GM12878 (cell line): ENCODE measurements at regions not wholly inside any gene's neighbourhood (a gene's known extent, or its start where the extent isn't known, plus 50 kb on each side); places are given as distances from the start of the nearest gene placed in this dataset.

Experiments
- ATAC-seq: fragments of 200-7000 bp; cut with Tn5 transposase; 3 replicates; pipeline ENCODE4 v1.9.1; 2020; ENCODE audit warnings: mild to moderate bottlenecking, moderate library complexity
- BruUV-seq: library from RNA; stranded (reverse); fragments of 400-500 nt; replicated peaks from 2 replicates; lab custom pipeline; 2021; lab: Mats Ljungman, UMichigan
- CTCF ChIA-PET: fragments of 300-600 bp; sonication (Branson Sonifier 250); formaldehyde crosslinking; extraction: SDS; loops from one replicate; lab custom pipeline; 2021; ENCODE audit warnings: inconsistent platforms; lab: Yijun Ruan, JAX
- POLR2A ChIA-PET: fragments of 350-600 bp; formaldehyde crosslinking; extraction: SDS; loops from one replicate; lab custom pipeline; 2021; ENCODE audit warnings: inconsistent platforms; lab: Charles Lee
- RAD21 ChIA-PET: fragments of 300-600 bp; sonication (Branson Sonifier 250); formaldehyde crosslinking; loops from one replicate; lab custom pipeline; 2023; ENCODE audit warnings: antibody characterized with exemption; ENCODE audit not compliant: unreplicated experiment; lab: Charles Lee
- SMC1A ChIA-PET: fragments of 300-600 bp; sonication (Branson Sonifier 250); formaldehyde crosslinking; loops from one replicate; lab custom pipeline; 2023; ENCODE audit not compliant: unreplicated experiment, uncharacterized antibody; lab: Charles Lee
- DNase-seq: peaks from one replicate; pipeline ENCODE4 v3.0.0-alpha.2; 2011; ENCODE audit warnings: low read depth, low spot score
- FAIRE-seq: peaks from 3 replicates; lab custom pipeline; 2011; peaks lifted over from hg19 to GRCh38; lab: Jason Lieb, UNC
- H2AFZ ChIP-seq: 2 replicates; pipeline ENCODE4 v1.6.0; 2011; ENCODE audit warnings: low read depth, low read length, control low read depth; ENCODE audit not compliant: control insufficient read depth
- H3K27ac ChIP-seq: 2 replicates; pipeline ENCODE4 v1.5.1; 2011; ENCODE audit warnings: control low read depth; ENCODE audit not compliant: control insufficient read depth, insufficient read depth
- H3K27me3 ChIP-seq, 2 experiments: replicated peaks in 1 of 2; 2 replicates each; pipeline versions ENCODE4 v1.6.0 to v1.6.1; 2011; ENCODE audit warnings: low read length in 1 of 2; ENCODE audit not compliant: control insufficient read depth in 2 of 2, insufficient read depth in 2 of 2
- H3K36me3 ChIP-seq, 2 experiments: 2 replicates each; pipeline ENCODE4 v1.5.1; 2011; ENCODE audit warnings: low read length in 1 of 2; ENCODE audit not compliant: control insufficient read depth in 2 of 2, insufficient read depth in 2 of 2
- H3K4me1 ChIP-seq: 2 replicates; pipeline ENCODE4 v1.6.1; 2011; ENCODE audit warnings: mild to moderate bottlenecking, low read length, moderate library complexity, mixed read lengths; ENCODE audit not compliant: control insufficient read depth, insufficient read depth
- H3K4me2 ChIP-seq: 2 replicates; pipeline ENCODE4 v1.6.0; 2011; ENCODE audit warnings: control low read depth; ENCODE audit not compliant: control insufficient read depth, insufficient read depth
- H3K4me3 ChIP-seq: fragments of 200-600 bp; sonication (generic); 2 replicates; pipeline ENCODE4 v1.5.1; 2016
- H3K79me2 ChIP-seq: 2 replicates; pipeline ENCODE4 v1.6.0; 2011; ENCODE audit warnings: low read length; ENCODE audit not compliant: control insufficient read depth, insufficient read depth
- H3K9ac ChIP-seq: 2 replicates; pipeline ENCODE4 v1.8.0; 2011; ENCODE audit warnings: low read length, control low read depth, mixed read lengths; ENCODE audit not compliant: control insufficient read depth, insufficient read depth
- H3K9me3 ChIP-seq: replicated peaks from 3 replicates; pipeline ENCODE4 v1.5.1; 2011; ENCODE audit warnings: mild to moderate bottlenecking, low read length; ENCODE audit not compliant: control insufficient read depth, insufficient read depth
- H4K20me1 ChIP-seq: 2 replicates; pipeline ENCODE4 v1.6.0; 2011; ENCODE audit not compliant: control insufficient read depth, insufficient read depth
- CBFB ChIP-seq: IDR thresholded peaks from 2 replicates; pipeline ENCODE4 v1.6.1; 2016; ENCODE audit warnings: antibody characterized with exemption, low read depth
- CREM ChIP-seq: IDR thresholded peaks from 2 replicates; pipeline ENCODE4 v1.6.1; 2014; ENCODE audit warnings: antibody characterized with exemption, low read depth
- CTCF ChIP-seq, 3 experiments: IDR thresholded peaks in 2 of 3; conservative IDR thresholded peaks in 1 of 3; 2 replicates each; pipeline ENCODE4 v1.5.1; 2011; ENCODE audit warnings: low read depth in 3 of 3, low read length in 3 of 3, mild to moderate bottlenecking in 3 of 3, control low read depth in 2 of 3, moderate library complexity in 2 of 3, inconsistent platforms in 1 of 3, mixed read lengths in 1 of 3; ENCODE audit not compliant: control insufficient read depth in 2 of 3, insufficient read depth in 1 of 3; ENCODE audit errors: extremely low read depth in 1 of 3
- E4F1 ChIP-seq: fragments of 450-650 bp; IDR thresholded peaks from 2 replicates; pipeline ENCODE4 v1.6.1; 2018; ENCODE audit warnings: borderline replicate concordance, mild to moderate bottlenecking; ENCODE audit not compliant: partially characterized antibody
- ETV6 ChIP-seq, 2 experiments: fragments of 450-650 bp in 1 of 2; IDR thresholded peaks in 1 of 2; conservative IDR thresholded peaks in 1 of 2; 2 replicates each; pipeline ENCODE4 v1.6.1; 2014; ENCODE audit warnings: antibody characterized with exemption in 1 of 2, borderline replicate concordance in 1 of 2, low read depth in 1 of 2, mild to moderate bottlenecking in 1 of 2, moderate library complexity in 1 of 2
- FOXK2 ChIP-seq: fragments of 450-650 bp; IDR thresholded peaks from 2 replicates; pipeline ENCODE4 v1.6.1; 2017; ENCODE audit warnings: mild to moderate bottlenecking, moderate library complexity
- IRF3 ChIP-seq: fragments of 450-650 bp; IDR thresholded peaks from 2 replicates; pipeline ENCODE4 v1.6.1; 2014; ENCODE audit warnings: mild to moderate bottlenecking
- MEF2A ChIP-seq: IDR thresholded peaks from 2 replicates; pipeline ENCODE4 v1.6.1; 2011; ENCODE audit warnings: low read depth, mild to moderate bottlenecking, low read length, moderate library complexity; ENCODE audit not compliant: insufficient read depth
- NFYB ChIP-seq: IDR thresholded peaks from 2 replicates; pipeline ENCODE4 v1.6.1; 2011; ENCODE audit warnings: low read depth, mild to moderate bottlenecking, low read length, improper control_type of control experiment, moderate library complexity; ENCODE audit not compliant: insufficient read depth
- NR2C1 ChIP-seq: fragments of 450-650 bp; IDR thresholded peaks from 2 replicates; pipeline ENCODE4 v1.6.1; 2017; ENCODE audit warnings: antibody characterized with exemption, mild to moderate bottlenecking, moderate library complexity
- RAD21 ChIP-seq: IDR thresholded peaks from 2 replicates; pipeline ENCODE4 v1.6.1; 2011; ENCODE audit warnings: mild to moderate bottlenecking, low read depth, low read length, moderate library complexity; ENCODE audit not compliant: insufficient read depth
- RB1 ChIP-seq: fragments of 450-650 bp; formaldehyde crosslinking; IDR thresholded peaks from 2 replicates; pipeline ENCODE4 v1.6.1; 2017; ENCODE audit warnings: mild to moderate bottlenecking, borderline replicate concordance
- SPI1 ChIP-seq: IDR thresholded peaks from 2 replicates; pipeline ENCODE4 v1.6.1; 2011; ENCODE audit warnings: low read depth, mild to moderate bottlenecking, low read length, moderate library complexity, borderline replicate concordance; ENCODE audit not compliant: insufficient read depth
- STAT1 ChIP-seq: fragments of 450-650 bp; conservative IDR thresholded peaks from 2 replicates; pipeline ENCODE4 v1.6.1; 2014; ENCODE audit warnings: antibody characterized with exemption, mild to moderate bottlenecking
- YBX1 ChIP-seq: fragments of 450-650 bp; IDR thresholded peaks from 2 replicates; pipeline ENCODE4 v1.6.1; 2016; ENCODE audit warnings: antibody characterized with exemption
- WGBS: methylation state at CpG from one replicate; pipeline ENCODE4 v1.1.6; 2016; ENCODE audit warnings: low lambda C conversion rate; ENCODE audit not compliant: insufficient replicate concordance, insufficient coverage; ENCODE audit errors: missing lambda C conversion rate; 5-methylcytosine and 5-hydroxymethylcytosine counted together
- in situ Hi-C: fragments of 300-500 bp; cut with MboI; formaldehyde crosslinking; loops from 9 replicates; pipeline ENCODE4 v1.14.3; 2018; ENCODE audit warnings: mixed read lengths
- intact Hi-C: fragments of 100-400 bp; cut with micrococcal nuclease; formaldehyde crosslinking; loops from one replicate; pipeline ENCODE4 v1.14.2; 2022; ENCODE audit not compliant: unreplicated experiment

- no peak overlapping the region for H3K4me3 ChIP-seq
- H3K27ac ChIP-seq = no peak overlapping the region
- H3K36me3 ChIP-seq = no peaks in the 10 kb centered on the region
- ATAC-seq = peak; percentile 44; the same call in 1 of the 3 replicates
- H3K9me3 ChIP-seq = no peaks in the 10 kb centered on the region
- WGBS = 21% methylated on average over 7 of the region's 7 CpGs
- no peak overlapping the region for H3K4me2 ChIP-seq
- ChIA-PET RAD21 (no interaction called here), SMC1A (no interaction called here), POLR2A (no interaction called here), CTCF (no interaction called here)
- no peaks in the 10 kb centered on the region for H3K79me2 ChIP-seq
- H3K4me1 ChIP-seq = no peaks in the 10 kb centered on the region
- intact Hi-C loops (no loop called here), in situ Hi-C loops (no loop called here)
- H3K27me3 ChIP-seq = no peaks in the 10 kb centered on the region
- no TSS peak for BruUV-seq
- no peak for FAIRE-seq
- H2AFZ ChIP-seq = no peak overlapping the region
- no peak overlapping the region for H3K9ac ChIP-seq
- TF ChIP-seq RB1 (no peak), MEF2A (no peak), NFYB (no peak), RAD21 (no peak), IRF3 (no peak), NR2C1 (no peak), STAT1 (no peak), CREM (no peak), E4F1 (no peak), ETV6 (conservative IDR thresholded peaks at IDR 0.05 in 1 of 2, IDR thresholded peaks at IDR 0.05 in 1 of 2; ENCODE audit: borderline replicate concordance in 1 of 2, low read depth in 1 of 2) (no peak), CTCF (IDR thresholded peaks at IDR 0.05 in 2 of 3, conservative IDR thresholded peaks at IDR 0.05 in 1 of 3; ENCODE audit: control insufficient read depth in 2 of 3, extremely low read depth in 1 of 3, insufficient read depth in 1 of 3, low read depth in 3 of 3, low read length in 3 of 3) (no peak), YBX1 (no peak), CBFB (no peak), SPI1 (no peak), FOXK2 (no peak)
- no peaks in the 10 kb centered on the region for H4K20me1 ChIP-seq
- DNase-seq = no peak
Measured at GRCh38 chr1:187838335-187839293, 1009.9 kb downstream of the PLA2G4A start.
